IMR-90 (cell line): ENCODE measurements at regions not wholly inside any gene's neighbourhood (a gene's known extent, or its start where the extent isn't known, plus 50 kb on each side); places are given as distances from the start of the nearest gene placed in this dataset.
A peak's percentile ranks its signal among the peaks of the same experiment; 100 is the strongest.

ENCODE experiments used
- ATAC-seq: fragments of 200-7000 bp; cut with Tn5 transposase; 2 replicates; pipeline ENCODE4 v1.9.1; 2020; ENCODE audit warnings: low read depth, mild to moderate bottlenecking, moderate library complexity
- BruUV-seq: library from RNA; stranded (reverse); fragments of 400-500 nt; replicated peaks from 2 replicates; lab custom pipeline; 2021; lab: Mats Ljungman, UMichigan
- CTCF ChIA-PET: fragments of 300-600 bp; formaldehyde crosslinking; extraction: SDS; loops from one replicate; lab custom pipeline; 2021; ENCODE audit warnings: antibody characterized with exemption; lab: Yijun Ruan, JAX
- POLR2A ChIA-PET: fragments of 300-600 bp; sonication (Branson Sonifier 250); formaldehyde crosslinking; loops from one replicate; lab custom pipeline; 2022; ENCODE audit warnings: antibody characterized with exemption; ENCODE audit not compliant: unreplicated experiment; lab: Charles Lee
- DNase-seq: peaks from one replicate; pipeline ENCODE4 v3.0.0; 2013
- H2AFZ ChIP-seq: replicated peaks from 2 replicates; pipeline ENCODE3; 2013; ENCODE audit warnings: low read length, mild to moderate bottlenecking; ENCODE audit not compliant: poor library complexity
- H2AK5ac ChIP-seq: 2 replicates; pipeline ENCODE4 v1.6.1; 2013; ENCODE audit warnings: low read depth, low read length, inconsistent platforms
- H2AK9ac ChIP-seq: replicated peaks from 2 replicates; pipeline ENCODE3; 2013; ENCODE audit warnings: mild to moderate bottlenecking, low read depth, low read length, moderate library complexity; ENCODE audit not compliant: poor library complexity
- H2BK120ac ChIP-seq: 2 replicates; pipeline ENCODE4 v1.6.1; 2013; ENCODE audit warnings: low read depth, low read length, inconsistent platforms
- H2BK15ac ChIP-seq: 3 replicates; pipeline ENCODE4 v1.6.1; 2013; ENCODE audit warnings: low read depth, low read length, inconsistent platforms
- H2BK20ac ChIP-seq: 2 replicates; pipeline ENCODE4 v1.6.1; 2013; ENCODE audit warnings: low read depth, mild to moderate bottlenecking, inconsistent platforms, low read length, moderate library complexity
- H2BK5ac ChIP-seq: 2 replicates; pipeline ENCODE4 v1.6.1; 2013; ENCODE audit warnings: mild to moderate bottlenecking, low read depth, low read length, inconsistent platforms; ENCODE audit not compliant: poor library complexity, severe bottlenecking
- H3K14ac ChIP-seq: replicated peaks from 2 replicates; pipeline ENCODE4 v1.6.1; 2013; ENCODE audit warnings: low read depth, low read length, inconsistent platforms
- H3K18ac ChIP-seq: 2 replicates; pipeline ENCODE4 v1.6.1; 2013; ENCODE audit warnings: low read depth, low read length, control low read depth
- H3K23ac ChIP-seq: 2 replicates; pipeline ENCODE4 v1.6.1; 2013; ENCODE audit warnings: low read depth, low read length, inconsistent platforms
- H3K27ac ChIP-seq: 2 replicates; pipeline ENCODE4 v1.5.1; 2013; ENCODE audit warnings: mild to moderate bottlenecking, control low read depth, low read length; ENCODE audit not compliant: insufficient read depth
- H3K27me3 ChIP-seq: 2 replicates; pipeline ENCODE4 v1.6.1; 2013; ENCODE audit warnings: low read length; ENCODE audit not compliant: control insufficient read depth, insufficient read depth
- H3K36me3 ChIP-seq: 2 replicates; pipeline ENCODE4 v1.6.1; 2013; ENCODE audit warnings: low read length, mixed read lengths; ENCODE audit not compliant: control insufficient read depth, insufficient read depth
- H3K4ac ChIP-seq: 2 replicates; pipeline ENCODE4 v1.6.1; 2013; ENCODE audit warnings: low read depth, low read length, inconsistent platforms
- H3K4me1 ChIP-seq: 2 replicates; pipeline ENCODE4 v1.6.1; 2013; ENCODE audit warnings: low read length, mixed read lengths; ENCODE audit not compliant: control insufficient read depth, insufficient read depth
- H3K4me2 ChIP-seq: 2 replicates; pipeline ENCODE4 v1.6.1; 2013; ENCODE audit warnings: low read depth, mild to moderate bottlenecking, control low read depth, low read length, moderate library complexity
- H3K4me3 ChIP-seq: 2 replicates; pipeline ENCODE4 v1.5.1; 2013; ENCODE audit warnings: low read depth, mild to moderate bottlenecking, control low read depth, low read length, moderate library complexity; ENCODE audit not compliant: insufficient read depth
- H3K56ac ChIP-seq: 2 replicates; pipeline ENCODE4 v1.6.1; 2013; ENCODE audit warnings: low read length, inconsistent platforms; ENCODE audit not compliant: insufficient read depth; ENCODE audit errors: extremely low read depth
- H3K79me1 ChIP-seq, 2 experiments: 2 replicates each; pipeline ENCODE4 v1.6.1; 2013; ENCODE audit warnings: low read length in 2 of 2, inconsistent platforms in 1 of 2, low read depth in 1 of 2
- H3K9ac ChIP-seq: 2 replicates; pipeline ENCODE4 v1.6.1; 2013; ENCODE audit warnings: low read depth, low read length, control low read depth
- H3K9me1 ChIP-seq: 2 replicates; pipeline ENCODE4 v1.6.1; 2013; ENCODE audit warnings: low read length, inconsistent platforms; ENCODE audit not compliant: insufficient read depth
- H3K9me3 ChIP-seq: 2 replicates; pipeline ENCODE4 v1.6.1; 2013; ENCODE audit warnings: low read length; ENCODE audit not compliant: control insufficient read depth, insufficient read depth
- H4K20me1 ChIP-seq: 2 replicates; pipeline ENCODE4 v1.6.1; 2013; ENCODE audit warnings: low read length, inconsistent platforms; ENCODE audit not compliant: insufficient read depth
- H4K5ac ChIP-seq: 2 replicates; pipeline ENCODE4 v1.6.1; 2013; ENCODE audit warnings: mild to moderate bottlenecking, low read depth, low read length, control low read depth
- H4K8ac ChIP-seq, 2 experiments: 2 replicates each; pipeline ENCODE4 v1.6.1; 2013; ENCODE audit warnings: low read depth in 2 of 2, low read length in 2 of 2, control low read depth in 1 of 2, inconsistent platforms in 1 of 2
- H4K91ac ChIP-seq: 2 replicates; pipeline ENCODE4 v1.6.1; 2013; ENCODE audit warnings: low read depth, low read length, inconsistent platforms; ENCODE audit not compliant: insufficient read depth
- BHLHE40 ChIP-seq: fragments of 150-350 bp; IDR thresholded peaks from 2 replicates; pipeline ENCODE4 v1.6.1; 2016; ENCODE audit warnings: mild to moderate bottlenecking, low read depth, low read length
- CEBPB ChIP-seq: IDR thresholded peaks from 2 replicates; pipeline ENCODE4 v1.6.1; 2012; ENCODE audit warnings: low read depth, low read length, improper control_type of control experiment
- CHD1 ChIP-seq: IDR thresholded peaks from 2 replicates; pipeline ENCODE4 v1.6.1; 2012; ENCODE audit warnings: low read depth, low read length, improper control_type of control experiment
- FOS ChIP-seq: fragments of 150-350 bp; IDR thresholded peaks from 2 replicates; pipeline ENCODE4 v1.6.1; 2016; ENCODE audit warnings: low read depth, low read length
- MAFK ChIP-seq: IDR thresholded peaks from 2 replicates; pipeline ENCODE4 v1.6.1; 2012; ENCODE audit warnings: low read depth, low read length, improper control_type of control experiment
- MAZ ChIP-seq: IDR thresholded peaks from 2 replicates; pipeline ENCODE4 v1.6.1; 2012; ENCODE audit warnings: low read depth, mild to moderate bottlenecking, low read length, improper control_type of control experiment, moderate library complexity, borderline replicate concordance
- MXI1 ChIP-seq: IDR thresholded peaks from 2 replicates; pipeline ENCODE4 v1.6.1; 2012; ENCODE audit warnings: low read depth, mild to moderate bottlenecking, low read length, moderate library complexity, borderline replicate concordance
- NFE2L2 ChIP-seq: fragments of 150-350 bp; IDR thresholded peaks from 2 replicates; pipeline ENCODE4 v1.6.1; 2016; ENCODE audit warnings: low read depth, mild to moderate bottlenecking, low read length
- POLR2A ChIP-seq: IDR thresholded peaks from 2 replicates; pipeline ENCODE4 v1.6.1; 2012; ENCODE audit warnings: mild to moderate bottlenecking, low read depth, low read length
- RAD21 ChIP-seq: IDR thresholded peaks from 2 replicates; pipeline ENCODE4 v1.6.1; 2012; ENCODE audit warnings: low read length, improper control_type of control experiment
- RCOR1 ChIP-seq: IDR thresholded peaks from 2 replicates; pipeline ENCODE4 v1.6.1; 2012; ENCODE audit warnings: mild to moderate bottlenecking, low read length, improper control_type of control experiment; ENCODE audit not compliant: insufficient replicate concordance
- RFX5 ChIP-seq: IDR thresholded peaks from 2 replicates; pipeline ENCODE4 v1.8.0; 2012; ENCODE audit warnings: low read depth, mild to moderate bottlenecking, low read length, moderate library complexity
- SMC3 ChIP-seq: fragments of 150-350 bp; IDR thresholded peaks from 2 replicates; pipeline ENCODE4 v1.6.1; 2016; ENCODE audit warnings: low read depth, mild to moderate bottlenecking, antibody characterized with exemption, low read length, moderate library complexity
- WGBS, 2 experiments: methylation state at CpG; one replicate each; pipeline versions ENCODE4 v1.1.5 to v1.1.7; 2013; ENCODE audit warnings: missing lambda C conversion rate in 2 of 2; ENCODE audit not compliant: insufficient read length in 1 of 2; ENCODE audit errors: extremely low coverage in 2 of 2; 5-methylcytosine and 5-hydroxymethylcytosine counted together
- dilution Hi-C: fragments of 300-500 bp; cut with HindIII; formaldehyde crosslinking; loops from one replicate; pipeline ENCODE4 v1.14.3; 2018; ENCODE audit warnings: low sequenced_read_pairs; ENCODE audit not compliant: unreplicated experiment
- in situ Hi-C: fragments of 300-500 bp; cut with MboI; formaldehyde crosslinking; loops from 3 replicates; pipeline ENCODE4 v1.14.3; 2019; ENCODE audit warnings: low sequenced_read_pairs, inconsistent platforms, mixed read lengths
- intact Hi-C: fragments of 100-400 bp; cut with micrococcal nuclease; formaldehyde crosslinking; loops from 2 replicates; pipeline ENCODE4 v1.10.0; 2022
- TF ChIP-seq, protein P1 (sequence below): fragments of 150-350 bp; IDR thresholded peaks from 2 replicates; pipeline ENCODE4 v1.6.1; 2017; ENCODE audit warnings: mild to moderate bottlenecking, antibody characterized with exemption, low read length, low read depth
- TF ChIP-seq, protein P2 (sequence below): fragments of 150-350 bp; IDR thresholded peaks from 2 replicates; pipeline ENCODE4 v1.6.1; 2016; ENCODE audit warnings: low read depth, mild to moderate bottlenecking, low read length, moderate library complexity, borderline replicate concordance

DNA sequence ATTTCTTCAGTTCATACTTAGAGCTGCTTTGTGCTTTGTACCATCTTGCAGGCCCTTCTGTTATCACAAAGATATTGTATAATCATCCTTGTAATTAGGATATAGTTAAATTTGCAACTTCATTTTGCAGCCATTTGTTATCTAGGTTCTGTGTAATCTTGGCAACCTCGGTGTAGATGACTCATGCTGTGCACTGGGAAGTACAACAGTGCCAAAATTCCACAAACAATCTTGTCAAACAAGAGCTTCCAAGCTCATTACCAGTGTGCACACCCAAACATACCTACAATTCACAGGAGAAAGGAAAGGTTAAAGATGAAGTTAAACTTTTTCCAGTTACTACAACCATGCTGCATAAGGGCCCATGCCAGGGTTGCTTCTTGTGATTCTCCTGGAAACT, 1231.8 kb downstream of the CDH11 start:
- H2BK20ac ChIP-seq: no peak overlapping the region
- WGBS, 2 experiments: no CpG with 5 or more reads among the region's 1 CpG
- dilution Hi-C loops: no loop called here

More for the DNA sequence above, 1231.8 kb downstream of the CDH11 start:
- no peak overlapping the region for H3K4ac ChIP-seq
- ATAC-seq (no peak), DNase-seq (peak; percentile 4)
- in situ Hi-C loops: no loop called here
- no peak overlapping the region for H2BK5ac ChIP-seq
- H2BK120ac ChIP-seq: no peak overlapping the region
- CTCF ChIA-PET: no interaction called here
- intact Hi-C loops: no loop called here
- no peak overlapping the region for H3K4me2 ChIP-seq
- no peak overlapping the region for H2AFZ ChIP-seq
- TF ChIP-seq CHD1 (no peak), SMC3 (no peak), POLR2A (no peak), CEBPB (no peak), FOS (no peak), RFX5 (no peak), NFE2L2 (no peak), BHLHE40 (no peak), RAD21 (no peak), MAFK (no peak), MXI1 (no peak), MAZ (no peak), RCOR1 (no peak)
- TF ChIP-seq, protein P1, sequence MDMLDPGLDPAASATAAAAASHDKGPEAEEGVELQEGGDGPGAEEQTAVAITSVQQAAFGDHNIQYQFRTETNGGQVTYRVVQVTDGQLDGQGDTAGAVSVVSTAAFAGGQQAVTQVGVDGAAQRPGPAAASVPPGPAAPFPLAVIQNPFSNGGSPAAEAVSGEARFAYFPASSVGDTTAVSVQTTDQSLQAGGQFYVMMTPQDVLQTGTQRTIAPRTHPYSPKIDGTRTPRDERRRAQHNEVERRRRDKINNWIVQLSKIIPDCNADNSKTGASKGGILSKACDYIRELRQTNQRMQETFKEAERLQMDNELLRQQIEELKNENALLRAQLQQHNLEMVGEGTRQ: no peak
- TF ChIP-seq, protein P2, sequence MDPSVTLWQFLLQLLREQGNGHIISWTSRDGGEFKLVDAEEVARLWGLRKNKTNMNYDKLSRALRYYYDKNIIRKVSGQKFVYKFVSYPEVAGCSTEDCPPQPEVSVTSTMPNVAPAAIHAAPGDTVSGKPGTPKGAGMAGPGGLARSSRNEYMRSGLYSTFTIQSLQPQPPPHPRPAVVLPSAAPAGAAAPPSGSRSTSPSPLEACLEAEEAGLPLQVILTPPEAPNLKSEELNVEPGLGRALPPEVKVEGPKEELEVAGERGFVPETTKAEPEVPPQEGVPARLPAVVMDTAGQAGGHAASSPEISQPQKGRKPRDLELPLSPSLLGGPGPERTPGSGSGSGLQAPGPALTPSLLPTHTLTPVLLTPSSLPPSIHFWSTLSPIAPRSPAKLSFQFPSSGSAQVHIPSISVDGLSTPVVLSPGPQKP: no peak
- H3K9ac ChIP-seq: no peak overlapping the region
- no peaks in the 10 kb centered on the region for H3K9me1 ChIP-seq
- H3K27ac ChIP-seq: no peak overlapping the region
- no peak overlapping the region for H3K23ac ChIP-seq
- H4K5ac ChIP-seq: no peak overlapping the region
- H2BK15ac ChIP-seq: no peak overlapping the region
- no peaks in the 10 kb centered on the region for H3K4me1 ChIP-seq
- no TSS peak for BruUV-seq
- no peaks in the 10 kb centered on the region for H4K20me1 ChIP-seq
- H3K79me1 ChIP-seq: no peaks in the 10 kb centered on the region
- no peak overlapping the region for H3K14ac ChIP-seq
- no peak overlapping the region for H2AK5ac ChIP-seq
- H2AK9ac ChIP-seq: no peak overlapping the region
- no peak overlapping the region for H4K8ac ChIP-seq
- H3K27me3 ChIP-seq: no peaks in the 10 kb centered on the region
- no peaks in the 10 kb centered on the region for H3K36me3 ChIP-seq
- no peak overlapping the region for H3K56ac ChIP-seq
- H3K18ac ChIP-seq: no peak overlapping the region
- H3K4me3 ChIP-seq: no peak overlapping the region
- H3K9me3 ChIP-seq: 0 out of 2 replicates have a peak, but pooled peaks cover 2% of the 10 kb centered on the region
- no peak overlapping the region for H4K91ac ChIP-seq
- POLR2A ChIA-PET: no interaction called here
